GM19238 (cell line): ENCODE measurements at regions not wholly inside any gene's neighbourhood (a gene's known extent, or its start where the extent isn't known, plus 50 kb on each side); places are given as distances from the start of the nearest gene placed in this dataset.
"Not testable (repeated sequence)": the region's sequence is repeated elsewhere in the genome, so short reads cannot be mapped to it uniquely, and the experiment has no call there.

Source experiments
- DNase-seq: peaks from one replicate; pipeline ENCODE4 v3.0.0; 2011; ENCODE audit warnings: low spot score; ENCODE audit not compliant: insufficient read length

DNA sequence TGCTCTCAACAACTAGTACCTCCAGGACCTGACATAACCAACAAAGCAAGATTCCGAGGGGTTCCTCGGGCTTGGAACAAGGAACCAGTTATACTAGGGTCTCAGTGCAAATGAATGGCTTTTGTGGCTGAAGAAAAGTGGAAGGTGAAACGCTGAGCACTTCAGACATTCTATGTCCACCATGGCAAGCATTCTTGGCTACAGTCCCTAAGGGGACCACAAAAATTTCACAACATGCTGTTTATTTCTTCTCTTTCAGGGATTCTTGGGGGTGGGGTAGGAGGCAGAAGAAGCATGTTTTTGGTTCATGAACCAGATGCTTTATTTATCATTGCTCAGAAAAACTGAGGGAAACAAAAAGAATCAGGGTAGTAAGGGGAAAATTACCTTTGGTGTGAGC is 479.9 kb upstream of the CDH11 start:
- no peak for DNase-seq

DNA sequence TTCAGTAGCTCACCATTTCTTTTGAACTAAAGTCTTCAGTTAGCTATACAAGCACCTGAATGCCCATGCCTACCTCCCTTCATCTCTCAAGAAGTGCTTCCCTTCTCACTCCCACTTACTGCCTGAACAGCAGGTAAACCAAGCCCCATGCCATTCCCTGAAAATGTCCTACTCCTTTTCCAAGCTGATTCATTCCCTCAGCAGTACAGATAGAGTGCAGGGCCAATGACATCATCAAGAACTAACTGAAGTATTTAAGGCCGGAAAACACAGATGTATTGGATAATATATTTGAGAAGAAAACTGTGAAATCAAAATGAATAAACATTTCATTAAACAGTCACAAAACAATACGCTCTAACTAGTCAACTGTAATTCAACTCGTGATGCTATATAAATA is 478.8 kb upstream of the CDH11 start:
- DNase-seq: no peak

DNA sequence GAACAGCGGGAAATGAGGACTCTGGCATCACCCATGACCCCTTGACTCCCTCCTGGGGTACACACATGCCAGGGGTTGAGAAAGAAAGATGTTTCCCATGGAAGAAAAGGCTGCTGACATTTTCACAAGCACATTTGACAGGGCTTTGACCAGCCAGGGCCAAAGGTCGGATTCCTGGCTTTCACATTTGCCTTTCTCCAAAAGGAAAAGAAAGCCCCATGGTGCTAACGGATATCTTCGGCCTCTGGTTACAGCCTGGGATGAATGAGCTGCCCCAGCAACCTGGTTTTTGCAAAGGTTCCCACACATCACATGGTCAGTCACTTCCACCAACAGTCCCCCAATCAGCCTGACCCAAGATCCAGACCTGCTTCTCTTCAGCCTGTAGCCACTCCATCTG is 478.2 kb upstream of the CDH11 start:
- no peak for DNase-seq

DNA sequence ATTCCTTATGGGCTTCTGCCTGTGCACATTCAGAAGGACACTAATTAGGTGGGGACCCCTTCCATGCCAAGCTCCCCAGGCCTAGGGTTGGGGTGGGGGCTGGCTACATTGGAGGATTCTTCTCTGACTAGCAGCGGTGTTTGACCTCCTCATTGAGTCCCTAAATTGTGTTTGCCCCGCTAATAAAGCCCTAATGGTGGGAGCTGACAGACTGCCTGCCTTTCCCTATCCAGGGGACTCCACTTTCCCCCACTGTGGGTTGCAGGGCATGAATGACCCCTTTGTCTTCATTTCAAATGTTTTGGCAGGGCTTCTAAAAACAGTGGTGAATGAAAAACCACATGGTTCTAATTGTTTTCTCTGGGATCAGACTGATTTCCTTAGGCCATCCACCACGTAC is 476.8 kb upstream of the CDH11 start:
- no peak for DNase-seq

DNA sequence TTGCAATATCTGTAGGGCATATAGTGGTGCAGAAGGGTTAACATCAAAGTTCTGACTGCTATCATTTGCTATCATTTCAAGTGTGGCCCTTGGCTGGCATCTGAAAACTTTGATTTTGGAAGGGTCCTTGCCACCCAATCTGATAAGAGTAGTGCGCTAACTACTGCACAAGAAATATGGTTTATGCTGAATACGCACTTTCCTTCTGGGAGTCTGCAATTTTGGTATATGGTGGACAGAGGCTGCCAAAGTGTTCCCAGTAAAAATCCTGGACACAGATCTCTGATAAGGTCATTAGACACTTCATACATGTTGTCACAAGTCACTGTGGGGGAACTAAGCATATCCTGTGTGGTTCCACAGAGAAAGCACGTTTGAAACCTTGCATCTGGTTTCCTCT is 461.6 kb upstream of the CDH11 start:
- DNase-seq: no peak

DNA sequence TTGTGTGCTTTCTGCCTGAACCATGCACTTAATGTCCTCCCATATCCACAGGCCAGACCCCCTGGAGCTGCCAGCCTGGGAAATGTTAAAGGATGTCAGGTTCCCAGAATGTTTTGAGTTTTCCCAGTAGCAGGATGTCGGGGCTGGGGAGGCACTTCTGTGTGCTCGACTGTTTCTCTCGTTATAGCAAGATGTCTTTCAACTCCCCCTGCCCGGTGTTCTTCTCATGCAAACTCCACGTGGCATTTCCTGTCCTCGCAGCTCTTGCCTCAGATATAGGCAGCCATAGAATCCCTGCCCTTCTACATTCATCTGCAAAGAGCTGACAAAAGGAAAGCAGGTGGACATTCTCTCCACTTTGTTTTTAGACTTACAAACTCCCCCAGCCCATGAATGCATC is 457.2 kb upstream of the CDH11 start:
- no peak for DNase-seq

DNA sequence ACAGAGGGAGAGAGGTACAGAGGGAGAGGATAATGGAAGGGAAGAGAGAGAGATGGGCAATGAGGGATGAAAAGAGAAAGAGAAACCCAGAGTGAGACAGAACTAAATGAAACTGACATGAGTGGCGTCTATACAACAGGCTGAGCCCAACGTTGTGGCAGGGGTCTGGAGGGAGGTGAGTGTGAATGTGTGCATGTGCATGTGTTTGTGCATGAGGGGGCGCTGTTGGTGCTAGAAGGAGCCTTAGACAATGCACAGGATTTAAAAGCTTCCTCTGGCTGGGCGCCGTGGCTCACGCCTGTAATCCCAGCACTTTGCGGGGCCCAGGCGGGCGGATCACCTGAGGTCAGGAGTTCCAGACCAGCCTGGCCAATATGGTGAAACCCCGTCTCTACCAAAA is 454.8 kb upstream of the CDH11 start:
- no peak for DNase-seq

DNA sequence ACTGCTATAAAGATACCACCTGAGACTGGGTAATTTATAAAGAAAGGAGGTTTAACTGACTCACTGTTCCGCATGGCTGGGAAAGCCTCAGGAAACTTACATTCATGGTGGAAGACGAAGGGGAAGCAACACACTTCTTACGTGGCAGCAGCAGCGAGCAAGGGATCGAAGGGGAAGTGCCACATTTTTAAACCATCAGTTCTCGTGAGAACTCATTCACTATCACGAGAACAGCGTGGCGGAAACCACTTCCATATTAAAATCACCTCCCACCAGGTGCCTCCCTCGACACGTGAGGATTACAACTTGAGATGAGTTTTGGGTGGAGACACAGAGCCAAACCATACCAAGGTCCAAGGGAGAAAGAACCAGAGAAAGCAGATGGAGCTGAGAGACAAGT is 454.3 kb upstream of the CDH11 start:
- no peak for DNase-seq

DNA sequence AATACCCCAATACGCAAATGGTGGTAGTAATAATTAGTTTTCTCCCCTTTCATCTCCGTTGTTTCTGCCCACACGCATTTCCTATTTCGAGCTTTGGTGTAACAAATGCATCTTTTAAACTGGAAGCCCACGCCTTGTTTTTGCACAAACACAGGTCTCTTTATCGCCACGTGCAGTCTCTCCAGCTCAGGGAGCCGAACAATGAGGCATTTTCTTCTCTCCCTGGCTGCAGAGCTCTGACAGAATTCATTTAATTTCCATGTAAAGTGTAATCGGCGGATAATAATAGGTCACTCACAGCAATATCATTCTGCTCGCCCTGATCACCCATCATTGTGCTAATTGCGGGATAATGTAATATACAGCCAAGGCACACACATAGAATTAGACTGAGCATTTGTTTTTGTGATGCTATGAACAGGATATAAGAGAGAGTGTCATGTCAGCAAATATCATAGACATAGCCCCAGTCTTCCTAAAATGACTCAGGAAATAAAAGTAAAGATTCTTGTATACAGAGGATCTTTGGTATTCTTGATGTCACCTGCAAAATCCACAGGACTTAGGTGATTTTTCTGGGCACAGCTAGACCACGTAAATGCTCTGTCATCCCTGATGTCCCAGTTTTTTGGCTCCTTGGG is 452.6 kb upstream of the CDH11 start:
- DNase-seq: no peak

DNA sequence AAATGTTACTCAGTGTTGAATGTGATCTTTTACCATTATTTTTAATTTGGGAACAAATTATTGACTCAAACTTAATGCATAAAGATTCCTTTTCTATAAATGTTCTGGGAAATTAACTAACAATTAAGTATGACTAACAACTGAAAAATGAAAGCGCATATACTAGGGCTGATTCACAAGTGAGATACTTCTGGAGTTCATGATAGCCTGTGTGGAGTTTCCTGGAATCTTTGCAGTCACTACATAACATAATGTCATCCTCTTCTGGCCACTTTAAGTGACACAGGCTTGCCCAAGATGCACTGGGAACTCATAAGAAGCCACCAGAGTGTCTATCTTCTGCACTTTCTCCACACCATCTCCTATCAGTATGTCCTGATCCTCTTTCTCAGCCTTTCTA is 450.3 kb upstream of the CDH11 start:
- no peak for DNase-seq

DNA sequence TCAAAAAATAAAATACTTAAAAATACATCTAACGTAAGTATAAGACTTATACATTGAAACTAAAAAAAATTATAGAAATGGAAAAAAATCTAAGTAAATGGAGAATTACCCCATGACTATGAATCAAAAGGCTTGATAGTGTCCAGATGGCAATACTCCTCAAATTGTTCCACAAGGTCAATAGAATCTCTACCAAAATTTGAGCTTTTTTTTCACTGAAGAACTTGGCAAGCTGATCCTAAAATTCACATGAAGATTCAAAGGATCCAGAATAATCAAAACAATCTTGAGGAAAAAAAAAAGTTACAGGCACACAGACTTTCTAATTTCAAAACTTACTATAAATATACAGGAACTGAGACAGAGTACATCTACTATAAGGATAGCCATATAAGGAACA is 448.4 kb upstream of the CDH11 start:
- DNase-seq: no peak

DNA sequence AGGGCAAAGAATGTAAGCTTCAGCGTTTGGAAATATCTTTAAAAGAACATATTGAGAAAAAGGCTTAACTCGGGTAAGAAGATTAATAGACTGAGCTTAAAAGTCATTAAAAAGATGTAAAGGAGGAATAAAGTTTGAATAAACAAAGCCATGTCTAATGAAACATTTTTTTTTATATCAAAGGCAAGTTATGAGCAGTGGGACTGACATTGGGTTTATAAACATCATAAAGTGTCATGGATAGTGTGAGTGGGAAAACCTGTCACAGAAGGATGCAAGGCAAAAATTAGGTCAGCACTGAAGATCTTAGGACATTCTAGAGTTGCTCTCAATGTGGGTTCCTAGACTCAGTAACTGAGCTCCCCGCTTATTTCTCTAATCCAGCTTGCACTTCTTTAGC is 438.0 kb upstream of the CDH11 start:
- DNase-seq: no peak

DNA sequence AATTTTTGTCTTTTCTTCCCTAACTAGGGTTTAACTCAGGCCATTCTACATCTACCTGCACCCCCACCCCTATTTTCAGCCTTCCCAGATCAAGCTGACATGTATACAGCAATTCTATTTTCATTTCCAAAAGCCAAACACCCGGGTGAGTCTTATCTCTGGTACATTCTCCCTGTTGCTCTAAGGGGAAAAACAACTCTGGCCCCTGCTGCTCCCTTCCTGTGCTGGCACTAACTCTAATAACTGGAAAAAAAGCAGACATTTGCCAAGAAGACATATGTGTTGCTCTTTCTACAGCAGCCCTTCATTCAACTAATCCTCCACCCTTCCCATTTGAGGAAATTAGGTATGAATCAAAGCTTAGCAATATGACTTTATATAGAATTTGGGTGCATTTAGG is 427.8 kb upstream of the CDH11 start:
- DNase-seq: not testable (repeated sequence)

DNA sequence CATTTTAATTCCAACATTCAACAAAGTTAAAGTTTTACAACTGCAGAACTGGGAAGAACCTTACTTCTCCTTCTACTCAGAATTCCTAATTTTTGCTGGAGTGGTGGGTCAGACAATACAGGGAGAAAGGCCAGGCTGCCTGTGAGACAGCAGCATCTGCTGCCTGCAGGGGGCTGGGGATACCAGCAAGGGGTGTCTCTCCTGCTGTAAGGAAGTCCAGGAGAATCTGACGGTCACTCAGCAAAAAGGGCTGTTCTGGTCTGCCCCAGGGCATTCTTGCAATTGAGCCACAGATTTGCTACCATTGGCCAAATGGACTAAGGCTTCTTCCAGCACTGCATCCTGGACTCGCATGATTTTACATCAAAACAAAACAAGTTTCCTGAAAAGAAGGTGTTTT is 426.6 kb upstream of the CDH11 start:
- DNase-seq: no peak

DNA sequence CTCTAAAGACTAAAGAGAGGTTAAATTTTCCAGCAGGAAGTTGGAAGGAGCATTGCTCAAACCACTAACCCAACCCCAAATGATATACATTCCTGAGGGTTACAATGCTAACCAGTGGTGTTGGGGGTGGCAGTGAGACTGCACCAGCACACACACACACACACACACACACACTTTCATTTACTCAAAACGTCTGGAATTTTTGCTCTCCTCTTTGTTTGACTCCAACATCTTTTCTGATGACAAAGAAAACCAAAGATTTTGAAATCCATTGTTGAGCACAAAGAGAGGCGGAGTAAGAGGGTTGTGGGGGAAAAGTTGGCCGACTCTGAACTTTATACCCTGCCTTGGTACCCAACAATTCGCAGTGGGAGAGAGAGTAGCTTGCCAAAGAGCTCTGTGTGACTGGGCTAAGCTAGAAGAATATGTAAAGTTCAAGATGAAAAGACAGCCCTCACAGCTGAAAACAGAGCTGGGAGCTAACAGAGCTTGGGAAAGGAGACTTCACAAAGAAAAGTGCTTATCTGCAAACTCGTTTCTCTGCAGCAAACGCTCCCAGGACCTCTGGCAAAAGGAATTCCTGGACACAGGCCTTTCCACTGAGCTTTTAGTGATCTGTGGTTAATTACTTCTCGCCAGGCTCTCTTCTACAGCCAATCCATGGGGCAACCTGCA is 426.0 kb upstream of the CDH11 start:
- no peak for DNase-seq

DNA sequence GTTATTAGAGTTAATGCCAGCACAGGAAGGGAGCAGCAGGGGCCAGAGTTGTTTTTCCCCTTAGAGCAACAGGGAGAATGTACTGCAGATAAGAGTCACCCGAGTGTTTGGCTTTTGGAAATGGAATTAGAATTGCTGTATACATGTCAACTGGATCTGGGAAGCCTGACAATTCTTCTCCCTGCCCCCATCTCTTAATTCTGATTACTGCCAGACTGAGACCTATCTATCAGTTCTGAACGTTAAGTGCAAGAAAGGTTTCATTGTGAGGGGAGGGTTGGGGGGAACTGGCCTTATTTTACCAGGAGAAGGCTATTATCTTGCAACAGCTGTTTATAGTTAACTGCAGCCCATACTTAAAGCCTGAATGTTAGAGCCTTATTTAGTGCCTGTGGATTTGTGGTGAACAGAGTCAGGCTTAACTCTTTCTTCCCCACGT is 424.5 kb upstream of the CDH11 start:
- DNase-seq: no peak

DNA sequence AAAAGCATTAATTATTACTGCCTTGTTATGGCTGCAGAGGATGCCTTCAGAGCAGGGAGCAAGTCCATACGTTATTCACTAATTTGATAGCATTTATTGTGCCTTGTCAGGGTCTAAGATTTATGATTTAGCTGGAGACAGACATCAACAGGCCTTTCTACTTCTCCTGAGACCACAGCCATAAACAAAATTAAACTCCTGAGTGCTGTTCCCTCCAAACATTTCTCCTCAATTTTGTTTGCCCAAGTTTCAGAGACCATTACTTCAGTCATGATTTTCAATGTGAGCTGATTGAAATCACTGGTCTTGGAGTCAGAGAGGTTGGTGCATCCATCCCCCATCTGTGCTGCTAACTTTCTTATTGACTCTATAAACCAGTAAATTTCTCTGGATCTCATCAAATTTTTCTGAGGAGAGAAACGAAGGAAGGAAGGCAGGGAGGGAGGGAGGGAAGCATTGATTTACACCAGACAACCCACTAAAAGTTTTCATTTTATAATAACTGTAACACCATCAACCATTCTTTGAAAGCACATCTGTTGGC is 423.6 kb upstream of the CDH11 start:
- no peak for DNase-seq

DNA sequence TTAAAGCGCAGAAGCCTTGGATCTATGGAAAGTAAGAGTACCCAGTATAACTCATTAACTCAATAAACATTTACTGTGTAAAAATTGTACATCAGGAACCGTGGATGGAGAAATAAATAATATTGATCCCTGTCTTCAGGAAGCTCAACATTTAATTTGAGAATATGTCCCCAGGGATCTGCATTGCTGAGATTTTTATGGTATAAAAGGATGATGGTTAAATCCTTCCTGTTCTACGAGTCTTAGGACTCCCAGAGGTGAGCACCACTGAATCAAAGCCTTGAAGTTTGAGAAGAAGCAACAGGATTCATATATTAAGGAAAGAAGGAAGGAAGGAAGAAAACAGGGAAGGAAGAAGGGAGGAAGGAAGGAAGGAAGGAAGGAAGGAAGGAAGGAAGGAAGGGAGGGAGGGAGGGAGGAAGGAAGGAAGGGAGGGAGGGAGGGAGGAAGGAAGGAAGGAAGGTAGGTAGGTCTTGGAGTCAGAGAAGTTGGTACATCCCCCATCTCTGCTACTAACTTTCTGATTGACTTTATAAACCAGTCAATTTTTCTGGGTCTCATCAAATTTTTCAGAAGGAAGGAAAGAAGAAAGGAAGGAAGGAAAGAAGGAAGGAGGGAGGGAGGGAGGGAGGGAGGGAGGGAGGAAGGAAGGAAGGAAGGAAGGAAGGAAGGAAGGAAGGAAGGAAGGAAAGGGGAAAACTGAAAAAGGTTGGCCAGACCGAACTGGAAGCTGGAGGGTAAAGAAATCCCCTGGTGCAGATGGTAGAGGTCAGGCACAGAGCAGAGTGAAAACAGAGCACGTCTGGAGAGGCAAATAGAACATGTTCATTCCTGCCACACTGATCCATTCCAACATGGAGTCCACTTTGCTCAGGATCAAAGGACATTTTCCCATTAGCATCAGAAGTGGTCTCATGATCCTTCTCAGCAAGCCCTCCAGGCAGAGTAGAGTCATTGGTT is 422.2 kb upstream of the CDH11 start:
- no peak for DNase-seq

DNA sequence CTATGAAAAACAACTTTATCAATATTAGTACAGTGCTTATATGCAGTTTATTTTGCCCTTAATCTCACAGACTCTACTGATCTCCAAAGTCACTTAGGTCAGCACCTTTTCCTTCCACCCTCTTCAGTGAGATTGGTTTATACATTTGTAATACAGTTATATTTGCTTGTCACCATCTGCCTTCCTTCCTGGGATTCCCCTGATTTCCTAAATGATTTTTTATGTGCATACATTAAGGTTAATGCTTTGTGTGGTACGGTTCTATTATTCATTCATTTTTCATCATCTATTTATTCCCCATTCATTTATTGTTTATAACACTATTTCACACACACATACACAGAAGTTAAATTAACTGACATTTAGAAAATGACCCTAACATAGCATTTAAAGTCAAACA is 419.8 kb upstream of the CDH11 start:
- DNase-seq: no peak

DNA sequence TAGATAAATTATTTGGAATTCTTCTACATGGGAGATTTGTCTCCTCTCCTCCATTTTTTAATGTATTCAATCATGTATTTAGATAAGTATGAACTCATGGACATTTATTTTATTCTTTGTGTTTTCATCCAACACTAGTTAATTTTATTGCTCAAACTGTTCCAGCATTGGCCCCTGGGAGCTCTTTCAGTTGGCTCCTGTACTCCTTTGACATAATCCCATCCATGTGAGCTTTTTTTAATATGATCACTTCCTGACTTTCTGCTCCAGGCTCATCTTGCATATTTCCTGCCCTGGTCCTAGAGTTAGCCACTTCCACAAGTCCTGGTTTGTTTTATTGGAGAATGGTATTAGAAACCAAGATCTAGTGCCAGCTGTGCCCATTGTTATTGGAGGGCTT is 419.0 kb upstream of the CDH11 start:
- DNase-seq: no peak

DNA sequence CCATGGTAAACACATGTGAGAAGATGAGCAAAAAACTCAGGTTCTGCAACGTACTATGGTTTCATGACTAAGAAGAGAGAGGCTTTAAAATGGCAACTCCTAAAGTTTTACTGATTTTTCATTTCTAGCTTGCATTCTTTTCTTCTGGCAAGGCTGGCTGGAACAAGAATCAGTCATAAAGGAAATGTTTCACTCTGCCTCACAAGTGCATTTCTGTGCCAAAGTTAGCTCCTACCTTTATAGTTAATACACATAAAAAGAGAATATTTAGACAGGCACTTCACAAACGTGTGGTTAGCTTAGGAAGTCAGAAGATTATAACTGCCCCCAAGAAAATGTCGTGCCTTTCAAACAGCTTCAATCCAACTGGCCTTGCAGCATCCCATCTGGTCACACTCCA is 417.1 kb upstream of the CDH11 start:
- no peak for DNase-seq

DNA sequence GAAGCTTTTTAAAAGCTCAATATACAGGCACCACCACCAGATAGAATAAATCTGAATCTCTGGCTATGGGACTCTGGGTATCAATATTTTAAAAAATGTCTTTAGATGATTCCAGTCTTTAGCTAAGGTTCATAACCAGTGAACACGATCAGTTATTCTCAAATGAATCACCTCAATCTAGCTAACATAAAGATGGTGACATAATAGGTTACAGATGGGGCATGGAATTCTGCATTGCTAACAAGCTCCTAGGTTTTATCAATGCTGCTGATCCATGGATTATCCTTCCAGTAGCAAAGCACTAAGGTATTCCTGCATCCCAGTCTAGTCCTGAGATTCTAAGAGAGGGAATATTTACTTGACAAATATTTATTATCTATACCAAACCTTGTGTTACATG is 415.5 kb upstream of the CDH11 start:
- DNase-seq: no peak
